Loucy (cell line): ENCODE measurements at regions not wholly inside any gene's neighbourhood (a gene's known extent, or its start where the extent isn't known, plus 50 kb on each side); places are given as distances from the start of the nearest gene placed in this dataset.

Experiments
- EZH2phosphoT487 ChIP-seq: fragments of 200-600 bp; IDR thresholded peaks from 2 replicates; pipeline ENCODE4 v1.6.1; 2018; ENCODE audit warnings: antibody characterized with exemption, mild to moderate bottlenecking, moderate library complexity, borderline replicate concordance
- TF ChIP-seq, protein P1 (sequence below): fragments of 200-600 bp; sonication (generic); conservative IDR thresholded peaks from 2 replicates; pipeline ENCODE4 v1.5.1; 2014; ENCODE audit warnings: mild to moderate bottlenecking, antibody characterized with exemption, low read length

DNA sequence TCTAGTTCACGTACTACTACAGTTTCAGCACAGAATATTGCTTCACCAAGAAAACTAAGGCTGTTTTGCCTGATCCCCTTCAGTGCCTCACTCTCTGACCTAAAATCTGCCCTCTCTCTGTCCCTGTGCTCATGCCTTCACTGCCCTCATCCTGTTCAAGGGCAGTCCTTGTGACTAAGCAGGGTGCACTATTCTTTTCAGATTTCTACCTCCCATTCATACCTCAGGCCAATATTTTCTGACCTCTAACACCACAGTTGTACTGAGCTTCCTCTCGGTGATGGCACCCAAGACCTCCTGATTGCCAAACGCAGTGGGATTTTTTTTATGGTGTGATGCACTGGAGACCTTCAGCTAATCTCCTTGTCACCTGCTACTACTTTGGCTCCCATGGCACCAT is 57.7 kb upstream of the GADD45A start:
- no peak for TF ChIP-seq EZH2phosphoT487
- TF ChIP-seq, protein P1, sequence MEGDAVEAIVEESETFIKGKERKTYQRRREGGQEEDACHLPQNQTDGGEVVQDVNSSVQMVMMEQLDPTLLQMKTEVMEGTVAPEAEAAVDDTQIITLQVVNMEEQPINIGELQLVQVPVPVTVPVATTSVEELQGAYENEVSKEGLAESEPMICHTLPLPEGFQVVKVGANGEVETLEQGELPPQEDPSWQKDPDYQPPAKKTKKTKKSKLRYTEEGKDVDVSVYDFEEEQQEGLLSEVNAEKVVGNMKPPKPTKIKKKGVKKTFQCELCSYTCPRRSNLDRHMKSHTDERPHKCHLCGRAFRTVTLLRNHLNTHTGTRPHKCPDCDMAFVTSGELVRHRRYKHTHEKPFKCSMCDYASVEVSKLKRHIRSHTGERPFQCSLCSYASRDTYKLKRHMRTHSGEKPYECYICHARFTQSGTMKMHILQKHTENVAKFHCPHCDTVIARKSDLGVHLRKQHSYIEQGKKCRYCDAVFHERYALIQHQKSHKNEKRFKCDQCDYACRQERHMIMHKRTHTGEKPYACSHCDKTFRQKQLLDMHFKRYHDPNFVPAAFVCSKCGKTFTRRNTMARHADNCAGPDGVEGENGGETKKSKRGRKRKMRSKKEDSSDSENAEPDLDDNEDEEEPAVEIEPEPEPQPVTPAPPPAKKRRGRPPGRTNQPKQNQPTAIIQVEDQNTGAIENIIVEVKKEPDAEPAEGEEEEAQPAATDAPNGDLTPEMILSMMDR: no peak
